SK-N-SH (cell line): ENCODE measurements at regions not wholly inside any gene's neighbourhood (a gene's known extent, or its start where the extent isn't known, plus 50 kb on each side); places are given as distances from the start of the nearest gene placed in this dataset.

Source experiments
- CTCF ChIA-PET: fragments of 300-600, 350-600 bp; formaldehyde crosslinking; extraction: SDS; loops from one replicate; lab custom pipeline; 2021; lab: Yijun Ruan, JAX
- POLR2A ChIA-PET: fragments of 350-600 bp; sonication (Branson Sonifier 250); formaldehyde crosslinking; extraction: SDS; loops from one replicate; lab custom pipeline; 2020; ENCODE audit warnings: antibody characterized with exemption, inconsistent platforms; lab: Yijun Ruan, JAX
- DNase-seq: peaks from one replicate; pipeline ENCODE4 v3.0.0; 2012
- H2AFZ ChIP-seq: fragments of 200-600 bp; sonication (generic); 2 replicates; pipeline ENCODE4 v1.8.1; 2016; ENCODE audit warnings: antibody characterized with exemption, mild to moderate bottlenecking, low read depth
- H3F3A ChIP-seq: fragments of 200-600 bp; sonication (generic); replicated peaks from 2 replicates; pipeline ENCODE3; 2016; ENCODE audit warnings: antibody characterized with exemption, mild to moderate bottlenecking; ENCODE audit not compliant: insufficient read depth
- H3K27ac ChIP-seq, 2 experiments: fragments of 200-500 bp in 1 of 2; fragments of 200-600 bp in 1 of 2; sonication (Bioruptor generic) in 1 of 2; sonication (generic), shearing (Covaris generic) in 1 of 2; 2 replicates each; pipeline versions ENCODE4 v1.5.1 to v1.6.1; 2014 to 2016; ENCODE audit warnings: low read depth in 2 of 2, inconsistent platforms in 1 of 2, low read length in 1 of 2, mild to moderate bottlenecking in 1 of 2, mixed read lengths in 1 of 2
- H3K27me3 ChIP-seq: fragments of 200-600 bp; sonication (generic), shearing (Covaris generic); 2 replicates; pipeline ENCODE4 v1.6.1; 2016; ENCODE audit warnings: mixed run types; ENCODE audit not compliant: insufficient read depth
- H3K36me3 ChIP-seq, 2 experiments: fragments of 200-500 bp in 1 of 2; fragments of 200-600 bp in 1 of 2; sonication (Bioruptor generic) in 1 of 2; sonication (generic) in 1 of 2; replicated peaks in 1 of 2; 2 replicates each; pipeline versions ENCODE3 to v1.5.1; 2014 to 2016; ENCODE audit warnings: low read length in 1 of 2, mild to moderate bottlenecking in 1 of 2; ENCODE audit not compliant: insufficient read depth in 2 of 2, control insufficient read depth in 1 of 2
- H3K4me1 ChIP-seq, 2 experiments: fragments of 200-500 bp in 1 of 2; fragments of 200-600 bp in 1 of 2; sonication (Bioruptor generic) in 1 of 2; sonication (generic), shearing (Covaris generic) in 1 of 2; 2 replicates each; pipeline versions ENCODE4 v1.5.1 to v1.6.1; 2014 to 2016; ENCODE audit warnings: low read depth in 1 of 2, low read length in 1 of 2, mixed run types in 1 of 2; ENCODE audit not compliant: insufficient read depth in 2 of 2, control insufficient read depth in 1 of 2
- H3K4me2 ChIP-seq: fragments of 200-600 bp; sonication (generic), shearing (Covaris generic); 2 replicates; pipeline ENCODE4 v1.6.1; 2017; ENCODE audit warnings: mixed run types
- H3K4me3 ChIP-seq, 2 experiments: fragments of 200-500 bp in 1 of 2; fragments of 200-600 bp in 1 of 2; sonication (Bioruptor generic) in 1 of 2; sonication (generic), shearing (Covaris generic) in 1 of 2; 2 replicates each; pipeline versions ENCODE4 v1.5.1 to v1.8.1; 2014 to 2016; ENCODE audit warnings: low read depth in 2 of 2, inconsistent platforms in 1 of 2, low read length in 1 of 2, mild to moderate bottlenecking in 1 of 2, mixed read lengths in 1 of 2, moderate library complexity in 1 of 2
- H3K79me2 ChIP-seq: fragments of 200-600 bp; sonication (generic); 2 replicates; pipeline ENCODE4 v1.8.1; 2017; ENCODE audit warnings: mild to moderate bottlenecking; ENCODE audit not compliant: insufficient read depth
- H3K9ac ChIP-seq: fragments of 200-600 bp; sonication (generic); 2 replicates; pipeline ENCODE4 v1.6.1; 2017; ENCODE audit warnings: mixed run types
- H3K9me2 ChIP-seq: fragments of 200-600 bp; sonication (generic); 2 replicates; pipeline ENCODE4 v1.6.1; 2017; ENCODE audit warnings: mixed run types
- H3K9me3 ChIP-seq: fragments of 200-600 bp; sonication (generic); 2 replicates; pipeline ENCODE4 v1.6.1; 2017; ENCODE audit warnings: mixed run types, mild to moderate bottlenecking, moderate library complexity
- H4K20me1 ChIP-seq: fragments of 200-600 bp; sonication (generic); 2 replicates; pipeline ENCODE4 v1.6.1; 2017; ENCODE audit warnings: mild to moderate bottlenecking, mixed run types; ENCODE audit not compliant: insufficient read depth
- ELF1 ChIP-seq: IDR thresholded peaks from 2 replicates; pipeline ENCODE4 v1.4.0; 2012
- EP300 ChIP-seq, 2 experiments: IDR thresholded peaks; 2 replicates each; pipeline versions ENCODE4 v1.4.0 to v1.6.1; 2012; ENCODE audit warnings: borderline replicate concordance in 1 of 2, low read depth in 1 of 2, low read length in 1 of 2
- GABPA ChIP-seq: IDR thresholded peaks from 2 replicates; pipeline ENCODE4 v1.4.0; 2012; ENCODE audit warnings: low read depth, mild to moderate bottlenecking
- NFIC ChIP-seq: IDR thresholded peaks from 2 replicates; pipeline ENCODE4 v1.4.0; 2012; ENCODE audit warnings: borderline replicate concordance
- NRF1 ChIP-seq: IDR thresholded peaks from 2 replicates; pipeline ENCODE4 v1.6.1; 2012; ENCODE audit warnings: low read depth, mild to moderate bottlenecking, low read length
- SMC3 ChIP-seq: IDR thresholded peaks from 2 replicates; pipeline ENCODE4 v1.6.1; 2012; ENCODE audit warnings: low read depth, low read length, improper control_type of control experiment
- TAF1 ChIP-seq: IDR thresholded peaks from 2 replicates; pipeline ENCODE4 v1.6.1; 2012; ENCODE audit warnings: low read depth, mild to moderate bottlenecking, low read length, moderate library complexity, borderline replicate concordance
- TEAD4 ChIP-seq: IDR thresholded peaks from 2 replicates; pipeline ENCODE4 v1.4.0; 2012; ENCODE audit warnings: mild to moderate bottlenecking, borderline replicate concordance; ENCODE audit not compliant: insufficient read depth
- WGBS: methylation state at CpG from one replicate; pipeline ENCODE4 v1.1.6; 2017; ENCODE audit warnings: low lambda C conversion rate; 5-methylcytosine and 5-hydroxymethylcytosine counted together
- TF ChIP-seq, protein P1 (sequence below): IDR thresholded peaks from 2 replicates; pipeline ENCODE4 v1.6.1; 2012; ENCODE audit warnings: mild to moderate bottlenecking, low read depth, low read length, moderate library complexity
- TF ChIP-seq, protein P2 (sequence below): IDR thresholded peaks from 2 replicates; pipeline ENCODE4 v1.4.0; 2012; ENCODE audit warnings: low read depth, borderline replicate concordance
- TF ChIP-seq, protein P3 (sequence below): fragments of 150-350 bp; IDR thresholded peaks from 2 replicates; pipeline ENCODE4 v1.6.1; 2017; ENCODE audit warnings: antibody characterized with exemption, low read length, low read depth, borderline replicate concordance

DNA sequence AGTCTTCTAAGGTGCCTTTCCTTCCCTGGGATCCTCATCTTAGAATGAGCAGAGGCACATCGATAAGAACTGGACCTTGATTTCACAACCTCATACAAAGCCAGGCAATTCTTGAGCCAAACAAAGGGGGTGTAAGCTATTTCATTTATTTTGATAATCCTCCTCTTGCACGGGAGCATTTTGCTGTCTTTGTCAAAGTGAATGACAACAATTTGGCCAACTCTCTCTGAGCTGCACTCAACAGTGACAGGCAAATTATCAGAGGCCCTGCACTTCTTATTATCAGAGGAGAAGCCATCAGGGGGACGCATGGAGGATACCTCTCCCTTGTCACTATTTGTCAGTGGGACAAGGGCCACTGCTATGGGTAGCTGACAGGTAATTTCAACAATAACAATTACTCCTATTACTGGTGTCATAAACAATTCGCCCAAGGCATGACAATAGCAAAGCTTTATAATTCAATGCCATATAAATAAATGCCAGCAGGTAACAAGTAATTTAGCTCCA is 260.4 kb downstream of the MEIS1 start (continued):
- TF ChIP-seq, protein P1, sequence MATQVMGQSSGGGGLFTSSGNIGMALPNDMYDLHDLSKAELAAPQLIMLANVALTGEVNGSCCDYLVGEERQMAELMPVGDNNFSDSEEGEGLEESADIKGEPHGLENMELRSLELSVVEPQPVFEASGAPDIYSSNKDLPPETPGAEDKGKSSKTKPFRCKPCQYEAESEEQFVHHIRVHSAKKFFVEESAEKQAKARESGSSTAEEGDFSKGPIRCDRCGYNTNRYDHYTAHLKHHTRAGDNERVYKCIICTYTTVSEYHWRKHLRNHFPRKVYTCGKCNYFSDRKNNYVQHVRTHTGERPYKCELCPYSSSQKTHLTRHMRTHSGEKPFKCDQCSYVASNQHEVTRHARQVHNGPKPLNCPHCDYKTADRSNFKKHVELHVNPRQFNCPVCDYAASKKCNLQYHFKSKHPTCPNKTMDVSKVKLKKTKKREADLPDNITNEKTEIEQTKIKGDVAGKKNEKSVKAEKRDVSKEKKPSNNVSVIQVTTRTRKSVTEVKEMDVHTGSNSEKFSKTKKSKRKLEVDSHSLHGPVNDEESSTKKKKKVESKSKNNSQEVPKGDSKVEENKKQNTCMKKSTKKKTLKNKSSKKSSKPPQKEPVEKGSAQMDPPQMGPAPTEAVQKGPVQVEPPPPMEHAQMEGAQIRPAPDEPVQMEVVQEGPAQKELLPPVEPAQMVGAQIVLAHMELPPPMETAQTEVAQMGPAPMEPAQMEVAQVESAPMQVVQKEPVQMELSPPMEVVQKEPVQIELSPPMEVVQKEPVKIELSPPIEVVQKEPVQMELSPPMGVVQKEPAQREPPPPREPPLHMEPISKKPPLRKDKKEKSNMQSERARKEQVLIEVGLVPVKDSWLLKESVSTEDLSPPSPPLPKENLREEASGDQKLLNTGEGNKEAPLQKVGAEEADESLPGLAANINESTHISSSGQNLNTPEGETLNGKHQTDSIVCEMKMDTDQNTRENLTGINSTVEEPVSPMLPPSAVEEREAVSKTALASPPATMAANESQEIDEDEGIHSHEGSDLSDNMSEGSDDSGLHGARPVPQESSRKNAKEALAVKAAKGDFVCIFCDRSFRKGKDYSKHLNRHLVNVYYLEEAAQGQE, result no peak
- TF ChIP-seq NFIC, result no peak

DNA sequence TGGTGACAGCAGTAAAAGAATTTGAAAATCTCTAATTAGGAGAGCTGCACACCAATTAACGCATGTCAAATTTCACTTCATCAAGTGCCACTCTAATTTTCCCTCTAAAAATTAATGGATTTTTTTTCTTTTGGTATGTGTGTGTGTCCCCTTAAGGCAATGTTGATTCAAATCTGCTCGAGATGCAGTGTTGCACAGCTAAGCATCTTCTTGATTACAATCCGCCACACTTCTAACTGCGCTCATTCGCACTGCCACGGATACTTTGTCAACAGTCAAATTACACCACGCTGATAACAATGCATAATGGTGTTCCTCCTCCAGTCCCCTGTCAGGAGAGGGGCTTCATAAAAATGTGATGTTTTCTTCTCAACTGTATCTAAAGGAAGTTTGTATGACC is 261.4 kb downstream of the MEIS1 start:
- no peak for DNase-seq
- H3K27me3 ChIP-seq, result no peaks in the 10 kb centered on the region
- no peaks in the 10 kb centered on the region for H3K79me2 ChIP-seq
- H3K9me3 ChIP-seq, result no peaks in the 10 kb centered on the region
- peaks cover 0 to 18% of the 10 kb centered on the region in 2 experiments; a peak in 3 of 4 replicates for H3K4me1 ChIP-seq
- H3K4me2 ChIP-seq, result no peak overlapping the region
- no peak overlapping the region for H3K4me3 ChIP-seq
- POLR2A ChIA-PET, result no interaction called here
- H3K36me3 ChIP-seq, result no peaks in the 10 kb centered on the region
- H2AFZ ChIP-seq, result no peak overlapping the region
- no peak overlapping the region for H3K27ac ChIP-seq
- H3K9me2 ChIP-seq, result no peaks in the 10 kb centered on the region
- CTCF ChIA-PET, result no interaction called here
- no peaks in the 10 kb centered on the region for H4K20me1 ChIP-seq
- TF ChIP-seq, protein P2, sequence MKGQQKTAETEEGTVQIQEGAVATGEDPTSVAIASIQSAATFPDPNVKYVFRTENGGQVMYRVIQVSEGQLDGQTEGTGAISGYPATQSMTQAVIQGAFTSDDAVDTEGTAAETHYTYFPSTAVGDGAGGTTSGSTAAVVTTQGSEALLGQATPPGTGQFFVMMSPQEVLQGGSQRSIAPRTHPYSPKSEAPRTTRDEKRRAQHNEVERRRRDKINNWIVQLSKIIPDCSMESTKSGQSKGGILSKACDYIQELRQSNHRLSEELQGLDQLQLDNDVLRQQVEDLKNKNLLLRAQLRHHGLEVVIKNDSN, result no peak
- TF ChIP-seq TAF1 (no peak), ELF1 (no peak), NRF1 (no peak), TEAD4 (no peak), SMC3 (no peak), GABPA (no peak), EP300 (IDR thresholded peaks at IDR 0.05; ENCODE audit: borderline replicate concordance in 1 of 2, low read depth in 1 of 2, low read length in 1 of 2) (no peak)
- TF ChIP-seq, protein P3, sequence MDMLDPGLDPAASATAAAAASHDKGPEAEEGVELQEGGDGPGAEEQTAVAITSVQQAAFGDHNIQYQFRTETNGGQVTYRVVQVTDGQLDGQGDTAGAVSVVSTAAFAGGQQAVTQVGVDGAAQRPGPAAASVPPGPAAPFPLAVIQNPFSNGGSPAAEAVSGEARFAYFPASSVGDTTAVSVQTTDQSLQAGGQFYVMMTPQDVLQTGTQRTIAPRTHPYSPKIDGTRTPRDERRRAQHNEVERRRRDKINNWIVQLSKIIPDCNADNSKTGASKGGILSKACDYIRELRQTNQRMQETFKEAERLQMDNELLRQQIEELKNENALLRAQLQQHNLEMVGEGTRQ, result no peak
- TF ChIP-seq, all 33 proteins: peak for 0
- Histone ChIP-seq H3K9ac (no peak overlapping the region), H3F3A (no peaks in the 10 kb centered on the region)
- WGBS, result 87% methylated on average over 7 of the region's 7 CpGs
